ENCODE measurements at regions not wholly inside any gene's neighbourhood (a gene's known extent, or its start where the extent isn't known, plus 50 kb on each side); places are given as distances from the start of the nearest gene placed in this dataset.
"Not testable (repeated sequence)": the region's sequence is repeated elsewhere in the genome, so short reads cannot be mapped to it uniquely, and the experiment has no call there.

DNA sequence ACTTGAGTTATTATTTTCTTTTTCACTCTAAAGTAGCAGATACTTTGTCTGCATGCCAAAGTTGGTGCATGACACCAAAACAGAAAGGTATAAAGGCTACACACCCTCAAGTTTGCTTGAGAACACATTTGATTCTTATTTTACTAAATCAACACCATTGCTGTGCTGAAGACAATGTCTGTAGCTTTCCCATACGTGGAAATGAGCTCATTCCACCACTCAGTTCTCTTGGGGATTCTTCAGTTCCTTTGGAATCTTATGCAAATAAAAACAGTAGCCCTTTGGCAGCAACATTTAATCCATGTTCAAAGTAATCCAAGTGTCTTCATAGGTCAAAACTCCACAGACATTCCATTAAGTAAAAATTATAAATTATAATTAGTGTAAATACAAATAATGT lies 264.9 kb downstream of the TLE1 start:
- DNase-seq = no peak

DNA sequence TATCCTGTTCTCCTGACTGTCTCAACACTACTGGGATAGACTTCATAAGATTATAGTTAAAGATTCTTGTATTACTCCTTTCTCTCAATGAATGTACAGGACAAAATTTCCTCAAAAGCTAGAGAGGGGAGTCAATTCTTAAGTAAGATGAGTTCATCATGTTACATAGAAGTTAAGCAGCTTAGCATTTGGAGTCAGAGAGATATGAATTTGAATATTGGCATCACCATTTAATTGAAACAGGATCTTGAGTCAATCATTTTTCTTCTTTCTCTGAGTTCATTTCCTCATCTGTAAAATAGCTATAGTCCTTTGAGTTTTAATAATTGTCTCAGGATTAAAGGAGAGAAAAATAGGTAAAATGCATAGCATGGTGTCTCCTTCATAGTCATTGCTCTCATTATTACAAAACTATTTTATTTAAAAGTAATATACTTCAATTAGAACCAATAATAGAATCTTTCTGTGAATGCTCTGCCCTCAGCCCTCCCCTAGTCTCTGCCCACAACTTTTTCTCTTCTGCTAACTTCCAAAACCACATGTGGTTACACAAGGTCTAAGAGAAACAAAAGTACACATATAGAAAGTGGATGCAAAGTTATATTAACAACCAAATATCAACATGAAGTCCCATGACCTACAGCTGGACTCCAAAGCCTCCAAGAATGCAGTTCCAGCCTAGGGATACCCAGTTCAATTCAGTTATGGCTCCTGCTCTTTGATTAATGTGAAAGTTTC lies 265.6 kb downstream of the TLE1 start:
- no peak for DNase-seq

DNA sequence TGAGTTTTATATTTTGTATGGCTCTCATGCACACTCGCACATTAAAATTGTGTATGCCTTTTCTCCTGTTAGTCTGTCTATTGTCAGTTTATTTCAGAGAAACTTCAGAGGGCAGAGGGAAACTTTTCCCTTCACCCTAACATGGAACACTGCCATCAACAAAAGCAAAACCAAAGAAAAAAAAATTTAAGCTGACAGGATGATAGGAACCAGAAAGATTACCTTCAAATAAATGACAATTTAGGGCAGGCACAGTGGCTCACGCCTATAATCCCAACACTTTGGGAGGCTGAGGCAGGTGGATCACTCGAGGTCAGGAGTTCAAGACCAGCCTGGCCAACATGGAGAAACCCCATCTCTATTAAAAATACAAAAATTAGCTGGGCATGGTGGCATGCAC lies 268.3 kb downstream of the TLE1 start:
- DNase-seq = not testable (repeated sequence)

DNA sequence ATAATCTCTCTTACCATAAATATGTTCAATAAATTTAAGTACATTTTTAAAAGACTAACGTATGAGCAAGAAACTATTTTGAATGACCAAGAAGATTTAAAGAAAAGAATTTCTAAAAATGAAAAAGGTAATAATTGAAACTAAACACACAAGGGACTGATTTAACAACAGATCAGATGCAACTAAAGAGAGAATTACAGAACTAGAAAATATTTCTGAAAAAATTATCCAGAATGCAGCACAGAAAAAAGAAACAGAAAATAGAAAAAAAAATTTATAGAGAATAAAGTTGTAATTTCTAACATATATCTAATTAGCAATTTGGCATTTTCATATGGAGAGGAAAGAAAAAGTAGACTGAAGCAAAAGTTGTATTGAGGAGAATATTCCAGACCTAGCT lies 269.3 kb downstream of the TLE1 start:
- no peak for DNase-seq

DNA sequence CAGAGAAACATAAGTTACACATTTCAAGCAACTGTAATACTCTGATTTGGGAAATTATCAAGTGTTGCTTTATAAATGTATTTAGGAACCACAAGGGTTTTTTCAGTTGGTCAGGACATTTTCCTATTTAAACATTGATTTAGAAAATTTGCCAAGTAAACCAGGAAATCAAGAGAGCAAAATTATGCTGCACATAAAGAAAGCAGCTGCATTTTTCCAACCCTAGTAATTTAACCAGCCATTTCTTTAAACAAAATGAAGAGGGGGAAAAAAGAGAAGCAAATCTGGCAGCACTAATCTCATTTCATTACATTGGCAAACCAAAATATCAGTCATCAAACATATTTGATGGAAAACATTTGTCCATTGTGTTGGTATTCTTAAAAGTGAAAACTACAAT lies 271.4 kb downstream of the TLE1 start:
- DNase-seq = no peak

DNA sequence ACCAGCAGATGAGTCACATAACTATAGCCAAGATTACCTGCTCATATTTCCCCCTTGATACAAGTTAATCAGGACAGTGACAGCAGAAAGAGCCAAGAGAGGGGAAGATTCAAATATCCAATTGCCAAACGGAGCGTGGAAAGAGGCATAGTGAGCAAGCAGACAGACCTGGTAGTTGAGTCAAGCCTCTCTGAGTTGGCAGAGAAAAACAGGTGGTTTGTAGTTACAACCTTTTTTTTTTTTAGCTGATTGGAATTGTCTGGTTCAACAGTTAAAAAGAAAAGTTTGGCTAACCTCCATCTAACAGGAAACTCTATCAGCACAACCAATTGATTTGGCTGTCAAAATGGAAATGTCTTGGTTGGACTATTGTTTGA lies 272.1 kb downstream of the TLE1 start:
- no peak for DNase-seq

DNA sequence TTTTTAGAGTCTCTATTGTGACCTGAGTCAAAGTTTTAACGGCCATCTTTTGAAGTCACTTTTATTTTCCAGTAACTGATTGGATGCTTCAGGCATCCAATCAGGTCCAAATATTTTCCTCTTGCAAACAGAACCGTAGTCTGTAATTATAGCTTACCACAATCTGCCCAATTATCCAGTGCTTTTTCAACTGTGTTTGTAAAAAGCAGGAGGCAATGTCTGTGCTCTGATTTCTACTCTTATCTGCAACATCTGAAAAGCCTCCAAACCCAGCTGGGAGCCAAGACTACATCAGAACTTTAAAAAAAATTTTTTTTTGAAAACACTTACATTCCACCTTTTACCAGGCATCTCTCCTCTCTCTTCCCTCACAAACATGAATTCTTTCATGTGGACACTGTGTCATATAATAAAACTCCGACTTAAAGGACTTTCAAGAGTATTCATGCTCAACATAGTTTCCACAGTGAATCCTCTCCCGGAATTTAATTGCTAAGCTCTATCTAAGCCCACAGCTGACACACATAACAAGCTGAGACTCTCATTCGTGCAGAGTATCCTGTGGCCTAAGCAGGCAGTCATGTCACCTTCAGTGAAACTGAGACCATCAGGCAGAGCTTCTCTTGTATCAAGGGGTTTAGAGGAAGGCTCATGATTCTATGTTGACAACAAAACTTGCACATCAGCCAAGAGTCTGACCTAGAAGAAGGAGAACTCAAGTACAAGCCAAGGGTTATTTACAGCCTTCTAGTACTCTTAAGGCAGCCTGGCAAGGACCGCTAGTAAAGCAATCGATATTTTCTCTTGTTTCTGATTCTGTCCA lies 272.7 kb downstream of the TLE1 start:
- no peak for DNase-seq

DNA sequence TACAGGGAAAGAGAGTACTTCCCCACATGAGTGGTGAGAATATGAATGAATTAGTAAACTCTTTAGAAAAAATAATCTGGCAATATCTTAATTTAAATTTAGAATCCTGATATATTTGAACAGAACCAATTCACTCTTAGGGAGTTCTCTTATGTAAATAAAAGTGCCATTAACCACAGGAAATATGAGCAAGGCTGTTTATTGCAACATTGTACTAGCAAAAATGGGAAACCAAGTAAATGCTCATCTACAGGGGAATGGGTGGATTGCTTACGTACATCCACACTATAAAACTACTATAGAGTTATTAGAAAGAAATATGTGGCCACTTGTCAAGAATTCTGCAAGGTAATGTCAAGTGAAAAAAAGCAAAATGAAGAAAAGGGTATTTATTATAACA lies 274.5 kb downstream of the TLE1 start:
- DNase-seq = no peak

DNA sequence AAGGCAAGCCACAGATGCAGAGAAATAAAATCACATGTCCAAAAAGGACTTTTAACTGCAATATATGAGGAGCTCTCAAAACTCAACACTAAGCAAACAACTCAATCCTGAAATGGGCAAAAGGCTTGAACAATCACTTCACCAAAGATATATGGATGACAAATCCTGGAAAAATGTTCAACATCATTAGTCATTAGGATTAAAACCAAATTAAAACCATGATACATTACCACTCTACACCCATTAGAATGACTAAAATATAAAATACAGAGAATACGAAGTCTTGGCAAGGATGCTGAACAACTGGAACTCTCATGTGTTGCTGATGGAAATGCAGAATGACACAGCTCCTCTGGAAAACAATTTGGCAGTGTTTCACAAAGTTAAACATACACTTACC lies 277.4 kb downstream of the TLE1 start:
- no peak for DNase-seq

DNA sequence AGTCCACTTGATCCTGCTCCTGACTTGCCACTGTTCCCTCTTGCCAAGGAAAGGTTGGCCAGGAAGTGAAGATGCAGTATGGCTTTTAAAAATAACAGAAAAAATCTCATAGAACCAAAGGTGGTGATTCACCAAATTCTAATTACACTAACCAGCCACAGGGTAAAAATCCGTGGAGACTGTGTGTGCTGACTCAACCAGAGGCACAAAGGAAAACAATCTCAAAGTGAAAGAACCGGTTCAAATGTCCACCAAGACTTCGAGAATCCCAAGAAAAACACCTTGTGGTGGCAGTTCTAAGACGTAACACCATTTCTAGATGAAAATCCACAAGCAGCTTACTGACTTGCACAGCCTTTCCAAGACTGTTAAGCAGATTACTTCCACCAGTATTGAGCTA lies 279.1 kb downstream of the TLE1 start:
- no peak for DNase-seq

DNA sequence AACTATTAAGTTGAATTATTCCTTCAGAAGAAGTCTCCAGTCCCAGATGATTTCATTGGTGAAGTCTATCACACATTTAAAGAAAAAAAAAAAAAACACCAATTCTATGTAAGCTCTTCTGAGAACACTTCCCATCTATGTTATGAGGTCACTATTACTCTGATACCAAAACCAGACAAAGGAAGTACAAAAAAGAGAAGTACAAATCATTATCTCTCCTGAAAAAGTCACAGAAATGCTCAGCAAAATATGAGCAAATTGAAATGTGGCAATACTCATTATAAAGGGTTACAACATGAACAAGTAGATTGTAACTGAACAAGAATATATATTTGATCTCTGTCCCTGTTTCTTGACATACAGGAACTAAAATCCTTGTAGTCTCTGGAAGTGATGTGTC lies 280.4 kb downstream of the TLE1 start:
- DNase-seq = no peak

DNA sequence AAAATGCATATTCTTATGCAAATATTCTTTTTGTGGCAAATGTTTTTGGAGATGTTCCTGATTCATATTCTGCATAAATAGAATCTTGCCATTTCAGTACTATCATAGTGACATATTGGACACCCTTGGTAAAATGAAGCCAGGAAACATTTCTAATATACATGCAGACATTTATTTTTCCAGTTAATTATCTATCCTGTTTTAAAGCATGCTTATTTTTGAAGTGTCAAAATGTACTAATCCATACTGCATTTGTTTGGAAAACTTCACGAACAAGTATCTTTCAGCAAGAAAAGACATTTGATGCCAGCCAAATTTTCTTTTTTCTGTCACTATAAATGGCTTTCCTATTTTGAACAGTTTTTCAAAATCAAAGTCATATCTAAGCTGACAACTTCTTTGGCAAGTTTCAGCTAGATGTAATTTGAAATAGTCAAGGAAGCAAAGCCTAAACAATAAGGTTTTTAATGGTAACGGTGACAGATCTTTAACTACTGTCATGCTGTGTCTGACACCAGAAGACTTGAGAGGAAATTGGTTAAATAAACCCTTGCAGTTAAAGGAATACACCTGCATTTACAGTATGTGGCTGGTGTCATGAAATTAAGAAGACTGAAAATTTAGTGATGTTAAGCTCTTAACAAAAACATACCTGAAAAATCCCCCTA lies 284.3 kb downstream of the TLE1 start:
- DNase-seq = no peak

DNA sequence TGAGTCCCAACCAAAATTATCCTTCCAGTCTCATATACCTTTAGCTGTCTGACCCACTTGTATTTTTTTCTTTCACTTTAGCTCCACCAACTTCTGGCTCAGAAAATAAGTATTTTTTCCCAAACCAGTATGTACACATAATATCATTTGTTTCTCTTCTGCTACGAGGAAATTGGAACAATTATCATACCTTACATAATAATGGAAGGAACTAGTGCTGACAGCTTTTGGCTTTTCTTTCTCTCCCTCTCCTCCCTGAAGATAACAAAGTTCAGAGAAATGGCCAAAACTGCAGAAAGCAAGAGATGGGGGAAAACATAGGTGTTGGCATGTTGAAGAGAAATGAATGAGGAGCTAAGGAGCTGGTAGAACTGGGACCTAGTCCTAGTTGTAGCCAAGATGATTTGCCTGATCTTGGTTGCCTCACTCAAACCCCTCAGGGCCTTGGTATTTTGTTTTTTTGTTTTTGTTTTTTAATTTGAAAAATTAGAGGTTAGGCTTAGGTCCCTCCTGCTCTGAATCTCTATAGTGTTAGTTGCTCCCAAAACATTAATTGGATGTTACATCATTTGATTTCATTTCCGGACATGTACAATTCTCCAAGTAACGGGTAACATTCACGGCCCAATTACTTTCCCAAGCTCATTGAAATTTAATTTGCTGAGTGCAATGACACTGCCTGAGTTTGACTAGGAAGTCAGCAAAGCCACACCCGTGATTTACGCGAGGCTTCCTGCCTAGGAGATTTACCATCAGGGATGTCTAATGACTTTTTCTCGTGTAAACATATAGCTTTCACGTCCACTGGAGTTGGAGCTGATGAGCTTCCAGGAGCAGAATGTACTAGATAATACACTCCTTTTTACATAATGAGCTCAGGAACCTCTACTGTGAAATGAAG lies 291.6 kb downstream of the TLE1 start:
- no peak for DNase-seq

DNA sequence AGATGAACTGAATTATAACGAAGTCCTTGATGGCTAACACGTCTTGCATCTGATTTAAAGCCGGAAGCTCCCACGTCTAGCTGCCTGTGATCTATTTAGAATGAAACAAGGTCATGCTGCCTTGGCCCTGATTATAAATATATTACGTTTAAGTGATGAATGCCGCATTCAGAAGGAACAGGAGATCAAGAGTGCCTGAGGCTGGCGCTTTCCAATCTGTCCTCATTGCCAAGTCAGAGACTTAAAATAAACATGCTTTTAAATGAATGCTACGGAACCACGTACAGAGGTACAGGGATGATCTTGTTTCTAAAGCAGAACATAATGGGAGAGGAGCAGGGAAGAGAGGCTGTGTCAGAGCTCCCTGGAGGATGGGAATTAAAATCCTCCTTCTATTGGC lies 292.8 kb downstream of the TLE1 start:
- DNase-seq = no peak

DNA sequence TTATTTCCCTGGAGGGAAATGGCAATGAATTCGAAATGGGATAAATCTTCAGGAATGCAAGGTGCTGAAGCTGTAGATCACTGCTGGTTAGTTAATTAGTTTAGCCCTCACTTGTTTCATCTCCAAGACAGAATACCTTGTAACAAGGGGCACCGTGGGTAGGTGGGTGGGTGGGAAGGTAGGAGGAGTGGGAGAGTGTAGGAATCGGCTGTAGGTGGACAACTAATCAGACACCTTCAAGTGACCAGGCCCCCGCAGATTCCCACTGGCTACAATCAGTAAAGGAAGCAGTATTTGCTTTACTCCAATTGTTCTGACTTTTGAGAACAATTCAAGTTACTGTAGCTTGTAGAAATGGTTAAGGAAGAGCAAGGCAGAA lies 293.7 kb downstream of the TLE1 start:
- DNase-seq = no peak

DNA sequence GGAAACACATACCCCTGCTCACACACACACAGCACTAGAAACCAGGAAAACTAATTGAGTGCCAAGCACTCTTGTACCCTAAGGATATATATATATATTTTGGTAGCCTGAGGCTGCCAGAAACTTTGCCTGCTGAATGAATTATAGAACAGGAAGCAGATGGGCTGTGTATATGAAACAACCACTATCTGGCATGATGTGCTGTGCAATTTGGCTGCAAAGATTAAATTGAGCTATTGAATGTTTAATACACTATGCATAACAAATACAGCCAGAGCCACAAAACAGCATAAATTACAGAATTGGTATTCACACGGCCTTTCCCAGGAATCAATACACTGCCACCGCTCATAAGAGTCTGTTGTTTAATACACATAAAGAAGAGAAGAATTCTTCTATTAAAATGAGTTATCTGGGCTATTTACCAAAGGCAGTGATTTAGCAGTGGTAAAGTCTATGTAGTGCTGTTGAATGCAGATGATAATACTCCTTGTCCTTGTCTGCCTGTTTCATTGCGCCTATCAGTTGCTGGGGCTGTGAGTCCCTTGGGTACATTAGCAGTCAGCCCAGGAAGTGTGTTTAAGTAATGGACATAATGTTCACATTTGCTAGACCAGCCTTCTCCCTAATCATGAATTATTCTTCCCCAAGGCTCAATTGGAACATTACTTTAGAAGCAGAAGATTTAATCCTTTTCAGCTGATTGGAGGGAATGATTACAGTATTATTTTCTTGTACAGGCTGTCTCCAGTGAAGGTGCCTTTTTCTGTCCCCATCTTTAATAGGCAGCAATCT lies 294.3 kb downstream of the TLE1 start:
- DNase-seq = no peak

DNA sequence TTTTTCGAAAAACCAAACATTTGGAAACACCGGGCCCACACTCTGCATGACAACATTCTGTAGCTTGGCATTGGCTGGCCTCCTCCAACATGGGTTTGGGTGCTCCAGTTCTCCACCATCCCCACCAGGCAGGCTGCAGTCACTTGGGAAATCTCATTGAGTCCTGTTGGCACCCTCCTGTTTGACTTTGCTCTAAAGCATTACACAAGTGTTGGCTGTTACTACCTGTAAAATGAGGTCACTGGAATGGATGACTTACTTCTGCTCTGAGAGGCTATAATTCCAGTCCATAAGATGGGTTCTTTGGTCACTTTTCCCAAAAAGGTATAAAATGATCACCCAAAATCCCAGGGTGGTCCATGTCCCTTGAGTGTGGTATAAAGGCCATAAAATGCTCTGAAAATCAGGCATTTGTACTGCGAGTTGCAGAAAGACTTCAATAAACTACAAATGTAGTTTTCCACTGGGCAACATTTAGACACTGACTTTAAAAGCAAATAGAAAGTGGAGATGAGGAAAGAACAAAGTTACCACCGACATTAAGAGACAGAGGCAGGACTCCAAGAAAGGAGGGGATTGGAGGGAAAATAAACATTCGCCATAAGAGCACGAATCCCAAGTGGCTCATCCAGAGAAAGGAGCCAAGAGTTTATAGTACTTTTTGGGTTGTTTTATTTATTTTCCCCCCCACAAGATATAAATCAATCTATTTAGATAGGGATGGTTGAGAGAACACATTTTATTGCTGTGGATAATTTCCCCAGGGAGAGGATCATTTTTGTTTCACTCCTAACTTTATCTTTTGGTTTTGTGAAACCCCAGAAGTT lies 295.1 kb downstream of the TLE1 start:
- no peak for DNase-seq

DNA sequence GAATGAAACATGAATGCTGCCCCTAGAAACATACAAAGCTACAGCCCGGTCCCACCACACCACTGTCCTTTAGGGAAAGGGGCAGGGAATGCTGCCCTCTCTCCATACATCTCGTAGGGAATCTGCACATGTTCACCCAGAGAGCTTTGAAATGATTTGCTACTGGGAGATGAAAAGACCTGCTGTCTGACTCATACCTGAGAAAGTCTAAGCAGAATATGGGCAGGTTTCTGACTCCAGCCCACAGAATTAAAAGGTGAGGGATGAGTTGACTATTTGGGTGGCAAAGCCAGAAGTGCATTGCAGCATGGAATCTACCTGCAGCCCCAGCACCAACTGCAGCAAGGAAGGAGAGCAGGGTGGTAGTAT lies 297.9 kb downstream of the TLE1 start:
- no peak for DNase-seq

DNA sequence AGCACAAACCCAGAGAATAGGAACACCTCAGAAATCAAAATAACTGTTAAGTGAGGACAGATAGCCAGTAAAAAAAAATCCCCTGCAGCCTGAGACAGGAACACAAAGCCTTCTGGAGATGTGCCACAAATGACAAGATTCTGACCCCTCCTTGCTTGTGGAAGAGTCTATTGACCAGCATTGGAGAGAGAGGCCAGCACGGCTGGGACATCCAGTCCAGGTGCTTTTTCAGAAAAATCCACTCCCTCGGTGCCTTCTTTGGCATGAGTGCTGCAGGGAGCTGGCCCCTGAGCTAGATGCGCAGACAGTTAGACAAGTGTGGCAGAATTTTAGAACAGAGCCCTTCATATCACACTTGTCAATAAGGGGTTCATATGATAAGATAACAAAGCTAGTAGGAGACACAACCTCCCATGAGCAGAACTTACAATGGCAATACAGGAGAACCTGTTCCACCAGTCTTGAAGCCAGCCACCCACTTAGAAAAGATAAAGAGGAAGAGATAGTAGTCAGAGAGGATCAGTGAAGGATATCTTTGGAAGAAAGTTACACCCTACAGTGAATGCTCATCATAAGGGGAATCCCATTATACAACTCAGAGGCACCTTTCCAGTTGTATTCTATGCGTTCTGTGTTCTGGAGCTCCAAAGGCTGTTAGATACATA lies 298.4 kb downstream of the TLE1 start:
- DNase-seq = no peak

DNA sequence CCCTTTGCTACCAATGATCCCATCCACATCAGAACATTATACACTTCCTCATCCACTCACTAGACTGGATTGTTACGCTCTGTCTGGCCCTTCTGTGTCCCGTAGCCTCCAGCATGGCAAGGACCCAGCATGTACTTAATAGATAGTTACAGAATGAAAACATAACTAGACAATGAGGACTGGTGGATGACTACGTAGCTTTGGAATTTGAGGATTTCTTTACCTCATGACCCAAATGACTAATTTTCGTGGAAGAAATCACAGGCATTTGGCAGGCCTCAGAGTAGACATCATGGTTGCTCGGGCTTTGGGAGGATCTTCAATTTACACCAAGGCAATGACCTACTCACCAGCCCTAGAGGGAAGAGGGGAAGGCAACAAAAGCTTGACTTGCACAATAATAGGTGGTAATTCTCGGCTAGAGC lies 299.8 kb downstream of the TLE1 start:
- no peak for DNase-seq

DNA sequence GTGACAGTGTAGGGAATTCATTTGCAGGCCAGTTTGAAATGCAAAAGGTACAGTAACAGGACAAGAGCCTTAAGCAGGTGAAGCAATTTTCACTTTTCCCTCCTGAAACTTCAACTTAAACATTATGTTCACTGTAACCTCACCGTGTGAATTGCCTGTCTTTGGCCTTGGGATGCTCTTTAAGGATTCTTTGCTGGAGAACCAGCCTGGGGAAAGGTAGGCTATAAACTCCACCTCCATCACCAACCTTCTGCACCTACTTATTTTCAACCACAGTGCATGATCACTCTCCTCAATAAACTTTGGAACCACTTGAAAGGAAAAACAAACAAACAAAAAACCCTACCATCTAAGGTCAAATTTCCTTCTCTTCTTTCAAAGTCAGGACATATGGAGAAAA lies 300.5 kb downstream of the TLE1 start:
- no peak for DNase-seq
